ENCODE measurements at regions not wholly inside any gene's neighbourhood (a gene's known extent, or its start where the extent isn't known, plus 50 kb on each side); places are given as distances from the start of the nearest gene placed in this dataset.

DNA sequence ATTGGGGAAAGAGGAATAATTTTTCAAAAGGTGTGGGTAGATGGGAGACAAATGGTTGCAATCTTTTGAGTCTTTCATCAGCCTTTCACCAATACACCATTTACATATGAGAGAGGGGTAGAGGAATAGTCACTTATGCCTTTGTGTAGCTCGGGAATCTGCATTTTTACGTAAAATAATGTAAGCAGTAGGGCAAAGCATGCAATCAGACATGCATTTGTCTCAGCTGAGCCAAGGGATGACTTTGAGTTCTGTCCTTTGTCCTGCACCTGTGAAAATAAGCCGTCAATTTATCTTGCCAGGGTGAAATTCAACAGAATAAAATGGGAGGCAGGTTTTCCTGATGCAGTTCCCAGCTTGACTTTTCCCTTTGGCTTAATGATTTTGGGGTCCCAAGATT, 1473.4 kb upstream of the TENM3 start:
- no peaks in the 10 kb centered on the region for H3K27me3 ChIP-seq (ENCODE audit: insufficient read depth, low read length)
- H3K4me2 ChIP-seq (ENCODE audit: low read length), result no peak overlapping the region
- H3K23ac ChIP-seq (ENCODE audit: low read length), result no peak overlapping the region
- H3K4ac ChIP-seq (ENCODE audit: low read depth, low read length), result no peak overlapping the region
- H2AK5ac ChIP-seq (ENCODE audit: low read length), result no peak overlapping the region
- H3K79me2 ChIP-seq (ENCODE audit: control insufficient read depth, insufficient read depth, low read length, poor library complexity), result no peaks in the 10 kb centered on the region
- H3K27ac ChIP-seq (ENCODE audit: low read depth, low read length), result no peak overlapping the region
- no peaks in the 10 kb centered on the region for H3K9me3 ChIP-seq (ENCODE audit: insufficient read depth, low read depth, low read length)
- H4K8ac ChIP-seq (ENCODE audit: low read depth, low read length), result no peak overlapping the region
- no peak for DNase-seq
- no peak overlapping the region for H2BK12ac ChIP-seq (ENCODE audit: low read length)
- H2BK120ac ChIP-seq (ENCODE audit: insufficient read depth, low read length, poor library complexity), result no peak overlapping the region
- no peaks in the 10 kb centered on the region for H3K4me1 ChIP-seq (ENCODE audit: control insufficient read depth in 1 of 2, insufficient read depth in 2 of 2, low read length in 2 of 2)
- no peak overlapping the region for H3K9ac ChIP-seq (ENCODE audit: low read length)
- no peak overlapping the region for H3K14ac ChIP-seq (ENCODE audit: low read length)
- H4K12ac ChIP-seq (ENCODE audit: low read depth, low read length), result no peak overlapping the region
- no peak overlapping the region for H2AFZ ChIP-seq (ENCODE audit: insufficient read depth, low read length, poor library complexity)
- H2BK5ac ChIP-seq (ENCODE audit: low read depth, low read length, poor library complexity), result no peak overlapping the region
- no peak overlapping the region for H4K91ac ChIP-seq (ENCODE audit: low read depth, low read length)
- H3K18ac ChIP-seq (ENCODE audit: low read length), result no peak overlapping the region
- H3K36me3 ChIP-seq (ENCODE audit: control insufficient read depth in 1 of 2, insufficient read depth in 2 of 2, low read length in 2 of 2), result no peaks in the 10 kb centered on the region
- H3K79me1 ChIP-seq (ENCODE audit: low read length), result no peaks in the 10 kb centered on the region
- no peak overlapping the region for H3K4me3 ChIP-seq (ENCODE audit: low read depth, low read length)
- WGBS (ENCODE audit: extremely low coverage, insufficient coverage, insufficient read length), result no CpG with 5 or more reads among the region's 3 CpGs

- Histone ChIP-seq H3K4me3 (ENCODE audit: low read depth, low read length) (no peak overlapping the region), H3K9ac (ENCODE audit: low read length) (no peak overlapping the region), H2BK120ac (ENCODE audit: insufficient read depth, low read length, poor library complexity) (no peak overlapping the region), H3K23ac (ENCODE audit: low read length) (no peak overlapping the region), H3K27me3 (ENCODE audit: insufficient read depth, low read length) (no peaks in the 10 kb centered on the region), H3K79me2 (ENCODE audit: control insufficient read depth, insufficient read depth, low read length, poor library complexity) (no peaks in the 10 kb centered on the region), H2BK12ac (ENCODE audit: low read length) (no peak overlapping the region), H2AFZ (ENCODE audit: insufficient read depth, low read length, poor library complexity) (no peak overlapping the region), H3K36me3 (ENCODE audit: control insufficient read depth in 1 of 2, insufficient read depth in 2 of 2, low read length in 2 of 2) (no peaks in the 10 kb centered on the region), H3K18ac (ENCODE audit: low read length) (no peak overlapping the region), H3K14ac (ENCODE audit: low read length) (no peak overlapping the region), H3K27ac (ENCODE audit: low read depth, low read length) (no peak overlapping the region), H3K4me1 (ENCODE audit: control insufficient read depth in 1 of 2, insufficient read depth in 2 of 2, low read length in 2 of 2) (no peaks in the 10 kb centered on the region), H3K79me1 (ENCODE audit: low read length) (no peaks in the 10 kb centered on the region), H4K12ac (ENCODE audit: low read depth, low read length) (no peak overlapping the region), H3K9me3 (ENCODE audit: insufficient read depth, low read depth, low read length) (no peaks in the 10 kb centered on the region), H3K4me2 (ENCODE audit: low read length) (no peak overlapping the region), H2AK5ac (ENCODE audit: low read length) (no peak overlapping the region), H3K4ac (ENCODE audit: low read depth, low read length) (no peak overlapping the region), H4K91ac (ENCODE audit: low read depth, low read length) (no peak overlapping the region), H2BK5ac (ENCODE audit: low read depth, low read length, poor library complexity) (no peak overlapping the region), H4K8ac (ENCODE audit: low read depth, low read length) (no peak overlapping the region)
- no CpG with 5 or more reads among the region's 2 CpGs for WGBS (ENCODE audit: extremely low coverage, insufficient coverage, insufficient read length)
- no peak for DNase-seq
Observed at GRCh38 chr4:180770265-180770664, 1472.9 kb upstream of the TENM3 start.

DNA sequence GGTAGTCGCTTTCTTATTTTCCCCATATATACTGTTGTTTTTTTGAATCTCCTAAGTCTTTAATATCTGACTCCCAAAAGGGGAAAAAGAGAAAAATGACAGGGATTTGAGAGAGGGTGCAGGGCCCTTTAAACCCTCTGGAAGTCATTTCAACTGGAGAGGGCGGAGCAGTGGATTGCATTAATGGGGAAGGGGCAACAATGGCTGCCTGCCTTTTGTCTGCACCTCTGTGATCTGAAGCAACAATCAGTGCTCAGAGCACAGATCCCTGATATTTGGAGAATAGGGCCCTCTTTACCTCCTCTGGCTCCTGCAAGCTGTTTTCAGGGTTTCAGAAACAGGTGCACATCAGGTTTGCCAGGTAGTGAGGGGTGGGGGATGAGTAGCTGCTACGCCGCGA, 1458.3 kb upstream of the TENM3 start:
- H2AK5ac ChIP-seq (ENCODE audit: low read length), result no peak overlapping the region
- no peak overlapping the region for H2AFZ ChIP-seq (ENCODE audit: insufficient read depth, low read length, poor library complexity)
- no peak overlapping the region for H3K4ac ChIP-seq (ENCODE audit: low read depth, low read length)
- no peak overlapping the region for H2BK12ac ChIP-seq (ENCODE audit: low read length)
- H3K79me2 ChIP-seq (ENCODE audit: control insufficient read depth, insufficient read depth, low read length, poor library complexity), result no peaks in the 10 kb centered on the region
- H3K36me3 ChIP-seq (ENCODE audit: control insufficient read depth in 1 of 2, insufficient read depth in 2 of 2, low read length in 2 of 2), result no peaks in the 10 kb centered on the region
- H3K27ac ChIP-seq (ENCODE audit: low read depth, low read length), result no peak overlapping the region
- no CpG with 5 or more reads among the region's 5 CpGs for whole genome bisulfite sequencing (ENCODE audit: extremely low coverage, insufficient coverage, insufficient read length)
- H3K79me1 ChIP-seq (ENCODE audit: low read length), result no peaks in the 10 kb centered on the region
- no peak overlapping the region for H4K8ac ChIP-seq (ENCODE audit: low read depth, low read length)
- no peak overlapping the region for H3K18ac ChIP-seq (ENCODE audit: low read length)
- no peak overlapping the region for H3K4me2 ChIP-seq (ENCODE audit: low read length)
- H3K9me3 ChIP-seq (ENCODE audit: insufficient read depth, low read depth, low read length), result no peaks in the 10 kb centered on the region
- no peak overlapping the region for H4K91ac ChIP-seq (ENCODE audit: low read depth, low read length)
- no peaks in the 10 kb centered on the region for H3K4me1 ChIP-seq (ENCODE audit: control insufficient read depth in 1 of 2, insufficient read depth in 2 of 2, low read length in 2 of 2)
- no peak overlapping the region for H3K14ac ChIP-seq (ENCODE audit: low read length)
- no peak overlapping the region for H2BK120ac ChIP-seq (ENCODE audit: insufficient read depth, low read length, poor library complexity)
- DNase-seq, result no peak
- H3K9ac ChIP-seq (ENCODE audit: low read length), result no peak overlapping the region
- H3K4me3 ChIP-seq (ENCODE audit: low read depth, low read length), result no peak overlapping the region
- no peak overlapping the region for H4K12ac ChIP-seq (ENCODE audit: low read depth, low read length)
- no peaks in the 10 kb centered on the region for H3K27me3 ChIP-seq (ENCODE audit: insufficient read depth, low read length)
- H2BK5ac ChIP-seq (ENCODE audit: low read depth, low read length, poor library complexity), result no peak overlapping the region
- no peak overlapping the region for H3K23ac ChIP-seq (ENCODE audit: low read length)

GRCh38 chr4:180788729-180789128, 1454.5 kb upstream of the TENM3 start:
- H3K79me1 ChIP-seq (ENCODE audit: low read length), result no peaks in the 10 kb centered on the region
- no peak overlapping the region for H3K9ac ChIP-seq (ENCODE audit: low read length)
- no peak overlapping the region for H3K4me3 ChIP-seq (ENCODE audit: low read depth, low read length)
- H3K4ac ChIP-seq (ENCODE audit: low read depth, low read length), result no peak overlapping the region
- no peak overlapping the region for H4K8ac ChIP-seq (ENCODE audit: low read depth, low read length)
- no peak overlapping the region for H4K91ac ChIP-seq (ENCODE audit: low read depth, low read length)
- H3K4me2 ChIP-seq (ENCODE audit: low read length), result no peak overlapping the region
- H3K79me2 ChIP-seq (ENCODE audit: control insufficient read depth, insufficient read depth, low read length, poor library complexity), result no peaks in the 10 kb centered on the region
- no peaks in the 10 kb centered on the region for H3K4me1 ChIP-seq (ENCODE audit: control insufficient read depth in 1 of 2, insufficient read depth in 2 of 2, low read length in 2 of 2)
- no peak overlapping the region for H2BK120ac ChIP-seq (ENCODE audit: insufficient read depth, low read length, poor library complexity)
- H3K23ac ChIP-seq (ENCODE audit: low read length), result no peak overlapping the region
- DNase-seq, result no peak
- no peaks in the 10 kb centered on the region for H3K27me3 ChIP-seq (ENCODE audit: insufficient read depth, low read length)
- no peak overlapping the region for H4K12ac ChIP-seq (ENCODE audit: low read depth, low read length)
- no peak overlapping the region for H3K27ac ChIP-seq (ENCODE audit: low read depth, low read length)
- no peak overlapping the region for H3K14ac ChIP-seq (ENCODE audit: low read length)
- no peak overlapping the region for H3K18ac ChIP-seq (ENCODE audit: low read length)
- H2AK5ac ChIP-seq (ENCODE audit: low read length), result no peak overlapping the region
- no peaks in the 10 kb centered on the region for H3K9me3 ChIP-seq (ENCODE audit: insufficient read depth, low read depth, low read length)
- no peak overlapping the region for H2BK5ac ChIP-seq (ENCODE audit: low read depth, low read length, poor library complexity)
- no peak overlapping the region for H2AFZ ChIP-seq (ENCODE audit: insufficient read depth, low read length, poor library complexity)
- no peaks in the 10 kb centered on the region for H3K36me3 ChIP-seq (ENCODE audit: control insufficient read depth in 1 of 2, insufficient read depth in 2 of 2, low read length in 2 of 2)
- H2BK12ac ChIP-seq (ENCODE audit: low read length), result no peak overlapping the region
- WGBS (ENCODE audit: extremely low coverage, insufficient coverage, insufficient read length), result no CpG with 5 or more reads among the region's 8 CpGs
